ENCODE measurements at regions not wholly inside any gene's neighbourhood (a gene's known extent, or its start where the extent isn't known, plus 50 kb on each side); places are given as distances from the start of the nearest gene placed in this dataset.

GRCh38 chr2:6618201-6618600 lies 247.5 kb downstream of the CMPK2 start:
- Histone ChIP-seq H3K27me3 (no peaks in the 10 kb centered on the region), H3K79me2 (ENCODE audit: low read depth) (no peaks in the 10 kb centered on the region), H3K4me2 (peak overlapping the region; percentile 60), H3K36me3 (no peaks in the 10 kb centered on the region), H2AFZ (replicated peaks) (peak overlapping the region; percentile 100), H3K9me3 (ENCODE audit: low read depth) (no peaks in the 10 kb centered on the region), H3K4me3 (no peak overlapping the region), H3K9ac (no peak overlapping the region), H3K4me1 (peaks cover 9% of the 10 kb centered on the region), H3F3A (ENCODE audit: low read depth) (peaks cover 10% of the 10 kb centered on the region), H4K20me1 (ENCODE audit: low read depth) (no peaks in the 10 kb centered on the region), H3K27ac (peak overlapping the region; percentile 59)
- Mint-ChIP-seq H3K4me3 (no peak overlapping the region), H3K27ac (peak overlapping the region; percentile 40), H3K36me3 (no peaks in the 10 kb centered on the region), H3K9me3 (peaks cover 11% of the 10 kb centered on the region), H3K27me3 (ENCODE audit: insufficient read depth, low read depth) (peaks cover 3% of the 10 kb centered on the region), H3K4me1 (peaks cover 13% of the 10 kb centered on the region)
- TF ChIP-seq CTCF (IDR thresholded peaks at IDR 0.05) (no peak), EZH2phosphoT487 (IDR thresholded peaks at IDR 0.05) (no peak), EZH2 (IDR thresholded peaks at IDR 0.05) (no peak)
- no peak for DNase-seq (ENCODE audit: low spot score)

GRCh38 chr2:6623746-6624145 lies 242.0 kb downstream of the CMPK2 start:
- Histone ChIP-seq H4K20me1 (ENCODE audit: low read depth) (no peaks in the 10 kb centered on the region), H3K27ac (no peak overlapping the region), H3K9me3 (ENCODE audit: low read depth) (no peaks in the 10 kb centered on the region), H3K4me3 (no peak overlapping the region), H3K4me1 (no peaks in the 10 kb centered on the region), H3K36me3 (no peaks in the 10 kb centered on the region), H3K9ac (no peak overlapping the region), H2AFZ (replicated peaks) (no peak overlapping the region), H3K4me2 (no peak overlapping the region), H3K27me3 (no peaks in the 10 kb centered on the region), H3K79me2 (ENCODE audit: low read depth) (no peaks in the 10 kb centered on the region), H3F3A (ENCODE audit: low read depth) (no peaks in the 10 kb centered on the region)
- no peaks in the 10 kb centered on the region for H3K36me3 Mint-ChIP-seq
- H3K27me3 Mint-ChIP-seq (ENCODE audit: insufficient read depth, low read depth), result no peaks in the 10 kb centered on the region
- TF ChIP-seq EZH2phosphoT487 (IDR thresholded peaks at IDR 0.05), result no peak
- TF ChIP-seq CTCF (IDR thresholded peaks at IDR 0.05), result no peak
- no peak for TF ChIP-seq EZH2 (IDR thresholded peaks at IDR 0.05)
- peaks cover 7% of the 10 kb centered on the region for H3K9me3 Mint-ChIP-seq
- H3K4me3 Mint-ChIP-seq, result no peak overlapping the region
- peaks cover 4% of the 10 kb centered on the region for H3K4me1 Mint-ChIP-seq
- H3K27ac Mint-ChIP-seq, result no peak overlapping the region
- no peak for DNase-seq (ENCODE audit: low spot score)

GRCh38 chr2:6626401-6627012 lies 239.2 kb downstream of the CMPK2 start:
- Histone ChIP-seq H3K4me3 (no peak overlapping the region), H4K20me1 (ENCODE audit: low read depth) (no peaks in the 10 kb centered on the region), H3K4me2 (no peak overlapping the region), H3K9me3 (ENCODE audit: low read depth) (no peaks in the 10 kb centered on the region), H3K9ac (no peak overlapping the region), H3K27me3 (no peaks in the 10 kb centered on the region), H3K36me3 (no peaks in the 10 kb centered on the region), H3K79me2 (ENCODE audit: low read depth) (no peaks in the 10 kb centered on the region), H3K27ac (no peak overlapping the region), H3F3A (ENCODE audit: low read depth) (no peaks in the 10 kb centered on the region), H2AFZ (replicated peaks) (no peak overlapping the region), H3K4me1 (no peaks in the 10 kb centered on the region)
- H3K4me1 Mint-ChIP-seq, result peaks cover 4% of the 10 kb centered on the region
- no peak overlapping the region for H3K4me3 Mint-ChIP-seq
- H3K27ac Mint-ChIP-seq, result no peak overlapping the region
- peaks cover 8% of the 10 kb centered on the region for H3K9me3 Mint-ChIP-seq
- peaks cover 2% of the 10 kb centered on the region for H3K36me3 Mint-ChIP-seq
- DNase-seq (ENCODE audit: low spot score), result no peak
- TF ChIP-seq CTCF (IDR thresholded peaks at IDR 0.05) (no peak), EZH2phosphoT487 (IDR thresholded peaks at IDR 0.05) (no peak), EZH2 (IDR thresholded peaks at IDR 0.05) (no peak)
- H3K27me3 Mint-ChIP-seq (ENCODE audit: insufficient read depth, low read depth), result peaks cover 3% of the 10 kb centered on the region

Data from neural progenitor cell (in vitro differentiated cells).